HCT116 (cell line): ENCODE measurements at regions not wholly inside any gene's neighbourhood (a gene's known extent, or its start where the extent isn't known, plus 50 kb on each side); places are given as distances from the start of the nearest gene placed in this dataset.

ENCODE experiments used
- ATAC-seq: fragments of 200-7000 bp; cut with Tn5 transposase; 2 replicates; pipeline ENCODE4 v1.9.1; 2020; ENCODE audit warnings: mild to moderate bottlenecking, moderate library complexity
- BruUV-seq: library from RNA; stranded (reverse); fragments of 400-500 nt; replicated peaks from 2 replicates; lab custom pipeline; 2021; lab: Mats Ljungman, UMichigan
- CTCF ChIA-PET: fragments of 300-600 bp; sonication (Branson Sonifier 250); formaldehyde crosslinking; loops from one replicate; lab custom pipeline; 2021; ENCODE audit warnings: antibody characterized with exemption; lab: Charles Lee
- POLR2A ChIA-PET: fragments of 300-600, 350-600 bp; sonication (Branson Sonifier 250); formaldehyde crosslinking; loops from one replicate; lab custom pipeline; 2021; ENCODE audit warnings: antibody characterized with exemption; lab: Charles Lee
- RAD21 ChIA-PET, 2 experiments: fragments of 300-600 bp; sonication (Branson Sonifier 250); formaldehyde crosslinking; loops; one replicate each; lab custom pipeline; 2023; ENCODE audit warnings: low total read pairs in 2 of 2; ENCODE audit not compliant: uncharacterized antibody in 2 of 2, unreplicated experiment in 2 of 2, low non-redundant PET in 1 of 2; lab: Charles Lee
- DNase-seq: peaks from one replicate; pipeline ENCODE4 v3.0.0-alpha.2; 2010; ENCODE audit warnings: low read depth, low spot score
- H2AFZ ChIP-seq: fragments of 200-600 bp; shearing (Covaris generic), sonication (generic); 2 replicates; pipeline ENCODE4 v1.6.1; 2017; ENCODE audit warnings: low read depth, mixed run types, mixed read lengths, antibody characterized with exemption, low read length; ENCODE audit not compliant: poor library complexity, severe bottlenecking
- H3K27ac ChIP-seq: 2 replicates; pipeline ENCODE4 v1.5.1; 2012; ENCODE audit warnings: low read depth, low read length
- H3K27me3 ChIP-seq: fragments of 200-600 bp; sonication (generic); 2 replicates; pipeline ENCODE4 v1.6.1; 2016; ENCODE audit warnings: mixed run types, low read length, mixed read lengths; ENCODE audit not compliant: insufficient read depth
- H3K36me3 ChIP-seq, 2 experiments: fragments of 200-500 bp in 1 of 2; fragments of 200-600 bp in 1 of 2; sonication (Bioruptor generic) in 1 of 2; sonication (generic) in 1 of 2; 2 replicates each; pipeline versions ENCODE4 v1.5.1 to v1.6.1; 2014 to 2016; ENCODE audit warnings: low read length in 2 of 2, inconsistent platforms in 1 of 2, mixed read lengths in 1 of 2, mixed run types in 1 of 2; ENCODE audit not compliant: insufficient read depth in 2 of 2, control insufficient read depth in 1 of 2
- H3K4me1 ChIP-seq, 2 experiments: fragments of 200-600 bp in 1 of 2; sonication (generic) in 1 of 2; 2 replicates each; pipeline versions ENCODE4 v1.5.1 to v1.6.1; 2012 to 2017; ENCODE audit warnings: low read length in 2 of 2, inconsistent platforms in 1 of 2, mild to moderate bottlenecking in 1 of 2, mixed read lengths in 1 of 2, mixed run types in 1 of 2, moderate library complexity in 1 of 2; ENCODE audit not compliant: insufficient read depth in 2 of 2, control insufficient read depth in 1 of 2
- H3K4me2 ChIP-seq: fragments of 200-600 bp; sonication (generic); 2 replicates; pipeline ENCODE4 v1.6.1; 2017; ENCODE audit warnings: mixed run types, low read length, mixed read lengths
- H3K4me3 ChIP-seq, 2 experiments: fragments of 200-600 bp in 1 of 2; sonication (generic) in 1 of 2; replicated peaks in 1 of 2; 2 replicates each; pipeline ENCODE4 v1.5.1; 2011 to 2016; ENCODE audit warnings: low read length in 2 of 2, control low read depth in 1 of 2, low read depth in 1 of 2, mild to moderate bottlenecking in 1 of 2, mixed read lengths in 1 of 2, mixed run types in 1 of 2
- H3K79me2 ChIP-seq: fragments of 200-600 bp; sonication (generic); 2 replicates; pipeline ENCODE4 v1.6.1; 2017; ENCODE audit warnings: mild to moderate bottlenecking, mixed run types, low read length, moderate library complexity, mixed read lengths; ENCODE audit not compliant: insufficient read depth
- H3K9ac ChIP-seq: fragments of 200-600 bp; sonication (generic); 2 replicates; pipeline ENCODE4 v1.6.1; 2016; ENCODE audit warnings: low read length, mixed read lengths
- H3K9me2 ChIP-seq: fragments of 200-600 bp; sonication (generic), shearing (Covaris generic); 2 replicates; pipeline ENCODE4 v1.6.1; 2017; ENCODE audit warnings: mixed run types, mild to moderate bottlenecking, moderate library complexity; ENCODE audit not compliant: insufficient read depth
- H3K9me3 ChIP-seq, 2 experiments: fragments of 200-500 bp in 1 of 2; fragments of 200-600 bp in 1 of 2; sonication (Bioruptor generic) in 1 of 2; sonication (generic) in 1 of 2; 2 replicates each; pipeline ENCODE4 v1.6.1; 2014 to 2017; ENCODE audit warnings: low read length in 2 of 2, mixed read lengths in 2 of 2, inconsistent platforms in 1 of 2, low read depth in 1 of 2, mild to moderate bottlenecking in 1 of 2, mixed run types in 1 of 2, moderate library complexity in 1 of 2; ENCODE audit not compliant: control insufficient read depth in 1 of 2, insufficient read depth in 1 of 2
- H4K20me1 ChIP-seq: fragments of 200-600 bp; sonication (generic), shearing (Covaris generic); 2 replicates; pipeline ENCODE4 v1.6.1; 2017; ENCODE audit warnings: mixed run types, mild to moderate bottlenecking, moderate library complexity; ENCODE audit not compliant: insufficient read depth
- CBX3 ChIP-seq: IDR thresholded peaks from 2 replicates; pipeline ENCODE4 v1.6.1; 2012; ENCODE audit warnings: low read depth
- EGR1 ChIP-seq: IDR thresholded peaks from 2 replicates; pipeline ENCODE4 v1.6.1; 2012; ENCODE audit warnings: low read depth
- ELF1 ChIP-seq: IDR thresholded peaks from 2 replicates; pipeline ENCODE4 v1.6.1; 2012; ENCODE audit warnings: low read depth, borderline replicate concordance
- EZH2 ChIP-seq: fragments of 200-600 bp; sonication (generic); IDR thresholded peaks from 2 replicates; pipeline ENCODE4 v1.6.1; 2017; ENCODE audit warnings: antibody characterized with exemption, mixed run types
- EZH2phosphoT487 ChIP-seq: fragments of 200-600 bp; IDR thresholded peaks from 2 replicates; pipeline ENCODE4 v1.6.1; 2018; ENCODE audit warnings: antibody characterized with exemption, borderline replicate concordance
- FOSL1 ChIP-seq: IDR thresholded peaks from 2 replicates; pipeline ENCODE4 v1.6.1; 2012; ENCODE audit warnings: low read depth
- JUND ChIP-seq: IDR thresholded peaks from 2 replicates; pipeline ENCODE4 v1.6.1; 2012
- POLR2A ChIP-seq: IDR thresholded peaks from 2 replicates; pipeline ENCODE4 v1.7.0; 2011; ENCODE audit warnings: borderline replicate concordance; ENCODE audit not compliant: insufficient read depth, insufficient read length; ENCODE audit errors: extremely low read depth
- POLR2AphosphoS5 ChIP-seq: IDR thresholded peaks from 2 replicates; pipeline ENCODE4 v1.6.1; 2011; ENCODE audit warnings: mild to moderate bottlenecking, low read depth, low read length, moderate library complexity
- RAD21 ChIP-seq: IDR thresholded peaks from 2 replicates; pipeline ENCODE4 v1.6.1; 2012; ENCODE audit warnings: low read depth, mild to moderate bottlenecking
- SP1 ChIP-seq: IDR thresholded peaks from 2 replicates; pipeline ENCODE4 v1.6.1; 2012; ENCODE audit warnings: low read depth
- SRF ChIP-seq: IDR thresholded peaks from 2 replicates; pipeline ENCODE4 v1.6.1; 2012; ENCODE audit warnings: low read depth
- TCF7L2 ChIP-seq: IDR thresholded peaks from 2 replicates; pipeline ENCODE4 v1.7.0; 2011; ENCODE audit warnings: borderline replicate concordance, inconsistent platforms; ENCODE audit not compliant: insufficient read depth, insufficient read length; ENCODE audit errors: extremely low read depth
- YY1 ChIP-seq: IDR thresholded peaks from 2 replicates; pipeline ENCODE4 v1.6.1; 2011; ENCODE audit warnings: low read length, low read depth, moderate library complexity, mild to moderate bottlenecking; ENCODE audit not compliant: insufficient replicate concordance; ENCODE audit errors: extremely low read depth
- ZFX ChIP-seq: fragments of 450-650 bp; IDR thresholded peaks from 2 replicates; pipeline ENCODE4 v1.6.1; 2017
- ZNF274 ChIP-seq: fragments of 200-500 bp; sonication (Bioruptor generic); IDR thresholded peaks from 2 replicates; pipeline ENCODE4 v1.6.1; 2014; ENCODE audit warnings: mild to moderate bottlenecking, low read depth, low read length, inconsistent platforms
- intact Hi-C: fragments of 100-400 bp; cut with micrococcal nuclease; formaldehyde crosslinking; loops from 2 replicates; pipeline ENCODE4 v1.10.0; 2022
- TF ChIP-seq, protein P1 (sequence below): IDR thresholded peaks from 2 replicates; pipeline ENCODE4 v1.6.1; 2012
- TF ChIP-seq, protein P2 (sequence below): IDR thresholded peaks from 2 replicates; pipeline ENCODE4 v1.6.1; 2011; ENCODE audit warnings: mild to moderate bottlenecking, low read length, moderate library complexity; ENCODE audit not compliant: insufficient replicate concordance; ENCODE audit errors: extremely low read depth
- TF ChIP-seq, protein P3 (sequence below): IDR thresholded peaks from 2 replicates; pipeline ENCODE4 v1.6.1; 2012; ENCODE audit warnings: low read depth
- TF ChIP-seq, protein P4 (sequence below), 3 experiments: fragments of 200-600 bp in 1 of 3; sonication (generic) in 1 of 3; IDR thresholded peaks in 2 of 3; conservative IDR thresholded peaks in 1 of 3; 2 replicates each; pipeline ENCODE4 v1.5.1; 2012 to 2017; ENCODE audit warnings: low read depth in 2 of 3, low read length in 2 of 3, antibody characterized with exemption in 1 of 3, borderline replicate concordance in 1 of 3, control low read depth in 1 of 3, mild to moderate bottlenecking in 1 of 3, mixed read lengths in 1 of 3, mixed run types in 1 of 3, moderate library complexity in 1 of 3; ENCODE audit not compliant: insufficient read depth in 1 of 3

DNA sequence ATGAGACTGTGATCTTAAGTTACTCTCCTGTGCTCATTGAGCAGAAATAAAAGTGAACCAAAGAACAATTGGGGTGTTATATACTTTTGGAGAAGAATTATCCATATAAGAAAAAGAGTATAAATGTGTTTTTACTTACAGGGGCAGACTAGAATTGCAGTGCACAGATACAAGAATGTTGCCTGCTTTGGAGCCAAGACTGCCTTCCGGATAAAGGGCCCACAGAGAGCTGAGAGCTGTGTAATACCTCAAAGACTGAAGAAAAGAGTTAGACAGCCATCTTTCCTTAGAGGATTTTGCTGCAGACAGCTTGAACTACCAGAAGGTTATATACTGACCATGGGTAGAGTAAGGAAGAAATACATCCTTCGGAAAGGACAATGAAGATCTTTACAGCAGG is 1235.5 kb upstream of the CITED2 start:
- no peak overlapping the region for H3K9ac ChIP-seq
- H3K27ac ChIP-seq: no peak overlapping the region
- H3K4me3 ChIP-seq: no peak overlapping the region
- DNase-seq (no peak), ATAC-seq (no peak)
- H3K36me3 ChIP-seq: no peaks in the 10 kb centered on the region
- H3K79me2 ChIP-seq: no peaks in the 10 kb centered on the region
- RAD21 ChIA-PET: no interaction called here
- intact Hi-C loops: no loop called here
- no peaks in the 10 kb centered on the region for H3K9me3 ChIP-seq
- H4K20me1 ChIP-seq: no peaks in the 10 kb centered on the region
- CTCF ChIA-PET: no interaction called here
- no peaks in the 10 kb centered on the region for H3K4me1 ChIP-seq
- no peak for TF ChIP-seq EZH2phosphoT487
- TF ChIP-seq, protein P1, sequence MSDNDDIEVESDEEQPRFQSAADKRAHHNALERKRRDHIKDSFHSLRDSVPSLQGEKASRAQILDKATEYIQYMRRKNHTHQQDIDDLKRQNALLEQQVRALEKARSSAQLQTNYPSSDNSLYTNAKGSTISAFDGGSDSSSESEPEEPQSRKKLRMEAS: no peak
- TF ChIP-seq EGR1: no peak
- TF ChIP-seq ZNF274: no peak
- no peak for TF ChIP-seq JUND
- no peak for TF ChIP-seq ELF1
- no peak for TF ChIP-seq TCF7L2
- TF ChIP-seq CBX3: no peak
- TF ChIP-seq POLR2AphosphoS5: no peak
- no peak for TF ChIP-seq SRF
- TF ChIP-seq ZFX: no peak
- TF ChIP-seq FOSL1: no peak
- TF ChIP-seq, protein P2, sequence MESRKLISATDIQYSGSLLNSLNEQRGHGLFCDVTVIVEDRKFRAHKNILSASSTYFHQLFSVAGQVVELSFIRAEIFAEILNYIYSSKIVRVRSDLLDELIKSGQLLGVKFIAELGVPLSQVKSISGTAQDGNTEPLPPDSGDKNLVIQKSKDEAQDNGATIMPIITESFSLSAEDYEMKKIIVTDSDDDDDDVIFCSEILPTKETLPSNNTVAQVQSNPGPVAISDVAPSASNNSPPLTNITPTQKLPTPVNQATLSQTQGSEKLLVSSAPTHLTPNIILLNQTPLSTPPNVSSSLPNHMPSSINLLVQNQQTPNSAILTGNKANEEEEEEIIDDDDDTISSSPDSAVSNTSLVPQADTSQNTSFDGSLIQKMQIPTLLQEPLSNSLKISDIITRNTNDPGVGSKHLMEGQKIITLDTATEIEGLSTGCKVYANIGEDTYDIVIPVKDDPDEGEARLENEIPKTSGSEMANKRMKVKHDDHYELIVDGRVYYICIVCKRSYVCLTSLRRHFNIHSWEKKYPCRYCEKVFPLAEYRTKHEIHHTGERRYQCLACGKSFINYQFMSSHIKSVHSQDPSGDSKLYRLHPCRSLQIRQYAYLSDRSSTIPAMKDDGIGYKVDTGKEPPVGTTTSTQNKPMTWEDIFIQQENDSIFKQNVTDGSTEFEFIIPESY: no peak
- TF ChIP-seq EZH2: no peak
- no peak for TF ChIP-seq SP1
- TF ChIP-seq, protein P3, sequence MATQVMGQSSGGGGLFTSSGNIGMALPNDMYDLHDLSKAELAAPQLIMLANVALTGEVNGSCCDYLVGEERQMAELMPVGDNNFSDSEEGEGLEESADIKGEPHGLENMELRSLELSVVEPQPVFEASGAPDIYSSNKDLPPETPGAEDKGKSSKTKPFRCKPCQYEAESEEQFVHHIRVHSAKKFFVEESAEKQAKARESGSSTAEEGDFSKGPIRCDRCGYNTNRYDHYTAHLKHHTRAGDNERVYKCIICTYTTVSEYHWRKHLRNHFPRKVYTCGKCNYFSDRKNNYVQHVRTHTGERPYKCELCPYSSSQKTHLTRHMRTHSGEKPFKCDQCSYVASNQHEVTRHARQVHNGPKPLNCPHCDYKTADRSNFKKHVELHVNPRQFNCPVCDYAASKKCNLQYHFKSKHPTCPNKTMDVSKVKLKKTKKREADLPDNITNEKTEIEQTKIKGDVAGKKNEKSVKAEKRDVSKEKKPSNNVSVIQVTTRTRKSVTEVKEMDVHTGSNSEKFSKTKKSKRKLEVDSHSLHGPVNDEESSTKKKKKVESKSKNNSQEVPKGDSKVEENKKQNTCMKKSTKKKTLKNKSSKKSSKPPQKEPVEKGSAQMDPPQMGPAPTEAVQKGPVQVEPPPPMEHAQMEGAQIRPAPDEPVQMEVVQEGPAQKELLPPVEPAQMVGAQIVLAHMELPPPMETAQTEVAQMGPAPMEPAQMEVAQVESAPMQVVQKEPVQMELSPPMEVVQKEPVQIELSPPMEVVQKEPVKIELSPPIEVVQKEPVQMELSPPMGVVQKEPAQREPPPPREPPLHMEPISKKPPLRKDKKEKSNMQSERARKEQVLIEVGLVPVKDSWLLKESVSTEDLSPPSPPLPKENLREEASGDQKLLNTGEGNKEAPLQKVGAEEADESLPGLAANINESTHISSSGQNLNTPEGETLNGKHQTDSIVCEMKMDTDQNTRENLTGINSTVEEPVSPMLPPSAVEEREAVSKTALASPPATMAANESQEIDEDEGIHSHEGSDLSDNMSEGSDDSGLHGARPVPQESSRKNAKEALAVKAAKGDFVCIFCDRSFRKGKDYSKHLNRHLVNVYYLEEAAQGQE: no peak
- TF ChIP-seq RAD21: no peak
- TF ChIP-seq, protein P4, sequence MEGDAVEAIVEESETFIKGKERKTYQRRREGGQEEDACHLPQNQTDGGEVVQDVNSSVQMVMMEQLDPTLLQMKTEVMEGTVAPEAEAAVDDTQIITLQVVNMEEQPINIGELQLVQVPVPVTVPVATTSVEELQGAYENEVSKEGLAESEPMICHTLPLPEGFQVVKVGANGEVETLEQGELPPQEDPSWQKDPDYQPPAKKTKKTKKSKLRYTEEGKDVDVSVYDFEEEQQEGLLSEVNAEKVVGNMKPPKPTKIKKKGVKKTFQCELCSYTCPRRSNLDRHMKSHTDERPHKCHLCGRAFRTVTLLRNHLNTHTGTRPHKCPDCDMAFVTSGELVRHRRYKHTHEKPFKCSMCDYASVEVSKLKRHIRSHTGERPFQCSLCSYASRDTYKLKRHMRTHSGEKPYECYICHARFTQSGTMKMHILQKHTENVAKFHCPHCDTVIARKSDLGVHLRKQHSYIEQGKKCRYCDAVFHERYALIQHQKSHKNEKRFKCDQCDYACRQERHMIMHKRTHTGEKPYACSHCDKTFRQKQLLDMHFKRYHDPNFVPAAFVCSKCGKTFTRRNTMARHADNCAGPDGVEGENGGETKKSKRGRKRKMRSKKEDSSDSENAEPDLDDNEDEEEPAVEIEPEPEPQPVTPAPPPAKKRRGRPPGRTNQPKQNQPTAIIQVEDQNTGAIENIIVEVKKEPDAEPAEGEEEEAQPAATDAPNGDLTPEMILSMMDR (IDR thresholded peaks at IDR 0.05 in 2 of 3, conservative IDR thresholded peaks at IDR 0.05 in 1 of 3; ENCODE audit: borderline replicate concordance in 1 of 3, insufficient read depth in 1 of 3, low read depth in 2 of 3, low read length in 2 of 3): no peak
- no peak for TF ChIP-seq POLR2A
- no peak for TF ChIP-seq YY1
- no peak overlapping the region for H2AFZ ChIP-seq
- no peaks in the 10 kb centered on the region for H3K9me2 ChIP-seq
- H3K4me2 ChIP-seq: no peak overlapping the region
- POLR2A ChIA-PET: no interaction called here
- no TSS peak for BruUV-seq
- H3K27me3 ChIP-seq: no peaks in the 10 kb centered on the region
